ENCODE measurements at regions not wholly inside any gene's neighbourhood (a gene's known extent, or its start where the extent isn't known, plus 50 kb on each side); places are given as distances from the start of the nearest gene placed in this dataset.

DNA sequence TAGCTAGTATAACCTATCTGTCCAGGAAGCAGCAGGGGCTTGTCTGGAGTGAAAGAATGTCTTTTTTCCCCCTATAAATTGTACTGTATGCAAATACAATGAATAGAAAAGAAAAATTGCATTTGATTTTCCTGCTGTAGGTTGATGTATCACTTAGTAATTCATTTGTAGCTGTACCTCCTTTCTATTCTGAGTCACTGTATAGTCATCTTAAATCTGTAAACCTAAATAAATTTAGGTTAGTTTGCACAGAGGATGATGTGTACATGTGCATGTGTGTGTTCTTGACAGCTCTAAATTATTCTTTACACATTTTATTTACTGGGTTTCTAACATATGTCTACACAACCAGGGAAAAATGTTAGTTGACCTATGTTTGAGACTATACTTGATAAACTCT, 478.7 kb upstream of the CNTNAP5 start:
- H3K9me3 ChIP-seq = no peaks in the 10 kb centered on the region
- no peaks in the 10 kb centered on the region for H3K4me1 ChIP-seq (ENCODE audit: control insufficient read depth in 1 of 2, insufficient read depth in 1 of 2, low read depth in 1 of 2, low read length in 1 of 2)
- no peak for TF ChIP-seq CTCF (IDR thresholded peaks at IDR 0.05)
- H3K27ac ChIP-seq = no peak overlapping the region
- H3K27me3 ChIP-seq = no peaks in the 10 kb centered on the region
- H3K4me3 ChIP-seq (ENCODE audit: low read depth in 1 of 2, low read length in 1 of 2) = no peak overlapping the region
- H3K36me3 ChIP-seq = no peaks in the 10 kb centered on the region

DNA sequence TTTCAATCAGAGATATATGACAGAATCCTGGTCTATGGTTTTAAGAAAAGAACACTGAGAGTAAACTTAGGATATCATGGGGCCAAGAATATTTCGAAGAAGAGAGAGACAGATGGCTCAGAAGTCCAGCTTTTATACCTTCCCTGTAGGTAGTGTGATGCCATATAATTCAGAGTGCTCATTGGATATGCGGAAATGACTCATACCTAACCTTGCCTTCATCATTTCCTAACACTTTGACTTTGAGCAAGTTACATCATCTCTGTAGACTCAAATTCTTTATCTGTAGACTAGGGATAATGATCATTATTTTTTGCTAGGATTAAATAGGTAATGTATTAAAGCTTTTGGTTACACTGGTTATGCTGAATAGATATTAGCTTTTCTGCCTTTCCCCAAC, 461.6 kb upstream of the CNTNAP5 start:
- no peak overlapping the region for H3K4me3 ChIP-seq (ENCODE audit: low read depth in 1 of 2, low read length in 1 of 2)
- H3K36me3 ChIP-seq = no peaks in the 10 kb centered on the region
- no peaks in the 10 kb centered on the region for H3K27me3 ChIP-seq
- TF ChIP-seq CTCF (IDR thresholded peaks at IDR 0.05) = no peak
- no peaks in the 10 kb centered on the region for H3K4me1 ChIP-seq (ENCODE audit: control insufficient read depth in 1 of 2, insufficient read depth in 1 of 2, low read depth in 1 of 2, low read length in 1 of 2)
- H3K27ac ChIP-seq = no peak overlapping the region
- H3K9me3 ChIP-seq = no peaks in the 10 kb centered on the region

DNA sequence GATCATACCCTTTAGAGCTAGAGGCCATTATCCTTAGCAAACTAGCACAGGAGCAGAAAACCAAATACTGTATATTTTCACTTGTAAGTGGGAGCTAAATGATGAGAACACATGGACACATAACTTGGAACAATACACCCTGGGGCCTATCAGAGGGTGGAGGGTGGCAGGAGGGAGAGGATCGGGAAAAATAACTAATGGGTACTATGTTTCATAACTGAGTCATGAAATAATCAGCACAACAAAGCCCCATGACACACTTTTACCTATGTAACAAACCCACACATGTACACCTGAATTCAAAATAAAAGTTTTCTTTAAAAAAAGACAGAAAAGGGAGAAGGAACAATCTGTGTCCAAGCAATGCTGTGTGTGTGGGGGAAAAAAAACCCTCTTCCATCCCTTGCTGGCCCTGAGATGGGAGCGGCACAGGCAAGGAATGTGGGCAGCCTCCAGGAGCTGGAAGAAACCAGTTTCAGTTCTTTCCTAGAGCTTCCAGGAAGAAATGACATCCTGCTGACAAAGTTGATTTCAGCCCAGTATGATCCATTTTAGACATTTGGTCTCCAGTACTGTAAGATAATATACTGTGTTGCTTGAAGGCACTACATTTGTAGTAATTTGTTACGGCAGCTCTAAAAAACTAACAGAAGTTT, 458.7 kb upstream of the CNTNAP5 start:
- H3K4me1 ChIP-seq (ENCODE audit: control insufficient read depth in 1 of 2, insufficient read depth in 1 of 2, low read depth in 1 of 2, low read length in 1 of 2) = no peaks in the 10 kb centered on the region
- H3K9me3 ChIP-seq = no peaks in the 10 kb centered on the region
- no peak overlapping the region for H3K27ac ChIP-seq
- TF ChIP-seq CTCF (IDR thresholded peaks at IDR 0.05) = no peak
- H3K27me3 ChIP-seq = no peaks in the 10 kb centered on the region
- no peak overlapping the region for H3K4me3 ChIP-seq (ENCODE audit: low read depth in 1 of 2, low read length in 1 of 2)
- no peaks in the 10 kb centered on the region for H3K36me3 ChIP-seq

GRCh38 chr2:123578016-123578415, 447.1 kb upstream of the CNTNAP5 start:
- Histone ChIP-seq H3K27me3 (no peaks in the 10 kb centered on the region), H3K27ac (no peak overlapping the region), H3K4me1 (ENCODE audit: control insufficient read depth in 1 of 2, insufficient read depth in 1 of 2, low read depth in 1 of 2, low read length in 1 of 2) (no peaks in the 10 kb centered on the region), H3K36me3 (no peaks in the 10 kb centered on the region), H3K4me3 (ENCODE audit: low read depth in 1 of 2, low read length in 1 of 2) (no peak overlapping the region), H3K9me3 (no peaks in the 10 kb centered on the region)
- no peak for TF ChIP-seq CTCF (IDR thresholded peaks at IDR 0.05)

DNA sequence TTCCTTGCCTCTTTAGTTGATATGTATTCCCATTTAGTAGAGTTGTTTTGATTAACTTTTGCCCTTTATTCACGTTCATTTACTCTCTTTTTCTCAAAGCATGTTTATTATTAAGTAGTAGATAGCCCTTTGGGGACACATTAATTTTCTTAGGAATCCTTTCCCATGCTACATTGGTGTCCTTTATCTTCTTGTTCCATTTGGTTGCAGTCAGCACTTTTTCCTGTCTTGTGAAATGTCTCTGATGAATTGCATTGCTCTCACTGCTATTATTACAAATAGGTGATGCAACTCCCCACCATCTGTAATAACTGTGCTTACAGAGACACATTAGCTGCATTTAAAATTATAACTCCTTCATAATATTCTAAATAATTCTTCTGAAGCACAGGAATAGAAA, 428.5 kb upstream of the CNTNAP5 start:
- Histone ChIP-seq H3K27me3 (no peaks in the 10 kb centered on the region), H3K36me3 (no peaks in the 10 kb centered on the region), H3K9me3 (no peaks in the 10 kb centered on the region), H3K4me3 (ENCODE audit: low read depth in 1 of 2, low read length in 1 of 2) (no peak overlapping the region), H3K27ac (no peak overlapping the region), H3K4me1 (ENCODE audit: control insufficient read depth in 1 of 2, insufficient read depth in 1 of 2, low read depth in 1 of 2, low read length in 1 of 2) (peaks cover 0 to 8% of the 10 kb centered on the region in 2 experiments)
- TF ChIP-seq CTCF (IDR thresholded peaks at IDR 0.05) = no peak
